ENCODE measurements at regions not wholly inside any gene's neighbourhood (a gene's known extent, or its start where the extent isn't known, plus 50 kb on each side); places are given as distances from the start of the nearest gene placed in this dataset.
"Not testable (repeated sequence)": the region's sequence is repeated elsewhere in the genome, so short reads cannot be mapped to it uniquely, and the experiment has no call there.

DNA sequence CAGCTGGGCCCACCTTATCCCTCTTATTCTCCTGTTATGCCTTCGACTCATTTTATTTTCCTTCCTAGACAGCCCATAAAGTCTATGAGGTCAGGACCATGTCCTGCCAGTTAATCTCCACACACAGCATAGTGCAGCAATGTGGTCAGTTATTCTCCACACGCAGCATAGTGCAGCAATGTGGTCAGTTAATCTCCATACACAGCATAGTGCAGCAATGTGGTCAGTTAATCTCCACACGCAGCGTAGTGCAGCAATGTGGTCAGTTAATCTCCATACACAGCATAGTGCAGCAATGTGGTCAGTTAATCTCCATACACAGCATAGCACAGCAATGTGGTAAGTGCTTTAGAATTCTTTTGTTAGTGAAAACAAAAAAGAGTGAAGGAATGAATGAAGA is 77.8 kb downstream of the TEX36 start:
- H3K9me3 Mint-ChIP-seq, result peaks cover 0 to 4% (median 0%) of the 10 kb centered on the region in 7 donors
- ATAC-seq (ENCODE audit: low read depth in 2 of 2), result no peak

DNA sequence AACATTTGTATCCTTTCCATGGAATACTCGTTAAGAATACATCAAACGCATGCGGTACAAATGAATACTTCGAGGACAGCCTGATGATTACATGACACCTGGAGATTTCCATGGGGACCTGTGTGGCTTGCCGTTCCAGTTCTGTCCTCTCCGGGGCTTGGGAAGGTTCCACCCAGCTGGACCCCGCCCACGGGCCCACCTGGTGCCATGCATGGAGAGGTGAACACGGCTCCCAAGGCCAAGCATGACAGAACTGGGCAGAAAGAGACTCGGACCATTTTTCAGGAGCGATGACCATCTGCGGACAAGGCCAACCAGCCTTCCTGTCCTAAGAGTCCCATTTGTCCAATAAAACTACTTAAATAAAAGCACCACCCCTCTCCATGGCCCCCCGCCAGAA is 80.1 kb downstream of the TEX36 start:
- Histone ChIP-seq H3K36me3 (ENCODE audit: control insufficient read depth, insufficient read depth, low read length) (no peaks in the 10 kb centered on the region), H3K27me3 (ENCODE audit: control insufficient read depth, insufficient read depth, low read length) (no peaks in the 10 kb centered on the region), H3K27ac (ENCODE audit: insufficient read depth, low read length, poor library complexity, severe bottlenecking) (no peak overlapping the region), H3K9me3 (ENCODE audit: control insufficient read depth in 2 of 2, low read length in 2 of 2) (no peaks in the 10 kb centered on the region), H3K4me3 (ENCODE audit: low read depth, low read length) (no peak overlapping the region), H3K4me1 (ENCODE audit: control insufficient read depth, insufficient read depth, low read length, poor library complexity, severe bottlenecking) (no peaks in the 10 kb centered on the region)
- Mint-ChIP-seq H3K4me3 (no peak overlapping the region), H3K36me3 (no peaks in the 10 kb centered on the region), H3K9me3 (peaks cover 0 to 9% (median 2%) of the 10 kb centered on the region in 7 donors), H3K4me1 (peaks cover 0 to 5% (median 2%) of the 10 kb centered on the region in 4 donors), H3K27me3 (no peaks in the 10 kb centered on the region), H3K27ac (no peak overlapping the region)
- DNase-seq (no peak), ATAC-seq (ENCODE audit: low read depth in 2 of 2) (no peak)

More for the DNA sequence above, 77.8 kb downstream of the TEX36 start:
- no peaks in the 10 kb centered on the region for H3K36me3 ChIP-seq (ENCODE audit: control insufficient read depth, insufficient read depth, low read length)
- Mint-ChIP-seq H3K4me1 (no peaks in the 10 kb centered on the region), H3K36me3 (no peaks in the 10 kb centered on the region), H3K27me3 (no peaks in the 10 kb centered on the region), H3K4me3 (no peak overlapping the region), H3K27ac (no peak overlapping the region)
- DNase-seq, result no peak
- no peak overlapping the region for H3K27ac ChIP-seq (ENCODE audit: insufficient read depth, low read length, poor library complexity, severe bottlenecking)
- H3K4me3 ChIP-seq (ENCODE audit: low read depth, low read length), result no peak overlapping the region
- no peaks in the 10 kb centered on the region for H3K4me1 ChIP-seq (ENCODE audit: control insufficient read depth, insufficient read depth, low read length, poor library complexity, severe bottlenecking)
- H3K27me3 ChIP-seq (ENCODE audit: control insufficient read depth, insufficient read depth, low read length), result no peaks in the 10 kb centered on the region
- no peaks in the 10 kb centered on the region for H3K9me3 ChIP-seq (ENCODE audit: control insufficient read depth in 2 of 2, low read length in 2 of 2)

DNA sequence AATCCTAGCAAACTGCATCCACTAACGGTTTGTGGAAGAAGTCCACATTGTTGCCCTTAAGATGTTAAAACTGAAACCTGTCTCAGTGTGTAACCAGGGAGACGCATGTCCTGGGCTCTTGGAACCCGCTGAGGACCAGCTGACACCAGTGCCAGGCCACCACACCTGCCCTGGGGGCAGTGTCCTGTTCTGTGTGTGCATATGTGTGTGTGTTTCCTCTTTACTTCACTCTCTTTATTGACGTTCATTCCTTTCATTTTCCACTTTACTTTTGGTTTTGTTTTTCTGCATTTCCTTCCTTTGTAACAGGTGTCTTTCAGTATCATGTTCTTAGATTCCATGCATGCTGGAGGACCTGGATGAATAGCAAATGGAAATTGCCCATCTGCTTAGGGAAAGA is 83.8 kb downstream of the TEX36 start:
- H3K27ac Mint-ChIP-seq, result no peak overlapping the region
- peaks cover 0 to 18% (median 4%) of the 10 kb centered on the region in 7 donors for H3K9me3 Mint-ChIP-seq
- no peak overlapping the region for H3K27ac ChIP-seq (ENCODE audit: insufficient read depth, low read length, poor library complexity, severe bottlenecking)
- H3K9me3 ChIP-seq (ENCODE audit: control insufficient read depth in 2 of 2, low read length in 2 of 2), result peaks cover 5 to 6% of the 10 kb centered on the region in 2 experiments
- H3K4me3 Mint-ChIP-seq, result no peak overlapping the region
- H3K36me3 ChIP-seq (ENCODE audit: control insufficient read depth, insufficient read depth, low read length), result no peaks in the 10 kb centered on the region
- H3K27me3 Mint-ChIP-seq, result no peaks in the 10 kb centered on the region
- no peaks in the 10 kb centered on the region for H3K27me3 ChIP-seq (ENCODE audit: control insufficient read depth, insufficient read depth, low read length)
- no peak overlapping the region for H3K4me3 ChIP-seq (ENCODE audit: low read depth, low read length)
- H3K4me1 Mint-ChIP-seq, result peaks cover 0 to 5% (median 2%) of the 10 kb centered on the region in 4 donors
- no peaks in the 10 kb centered on the region for H3K36me3 Mint-ChIP-seq
- H3K4me1 ChIP-seq (ENCODE audit: control insufficient read depth, insufficient read depth, low read length, poor library complexity, severe bottlenecking), result no peaks in the 10 kb centered on the region
- DNase-seq (peak in 1 of 3 donors; percentile 4), ATAC-seq (ENCODE audit: low read depth in 2 of 2) (no peak)

DNA sequence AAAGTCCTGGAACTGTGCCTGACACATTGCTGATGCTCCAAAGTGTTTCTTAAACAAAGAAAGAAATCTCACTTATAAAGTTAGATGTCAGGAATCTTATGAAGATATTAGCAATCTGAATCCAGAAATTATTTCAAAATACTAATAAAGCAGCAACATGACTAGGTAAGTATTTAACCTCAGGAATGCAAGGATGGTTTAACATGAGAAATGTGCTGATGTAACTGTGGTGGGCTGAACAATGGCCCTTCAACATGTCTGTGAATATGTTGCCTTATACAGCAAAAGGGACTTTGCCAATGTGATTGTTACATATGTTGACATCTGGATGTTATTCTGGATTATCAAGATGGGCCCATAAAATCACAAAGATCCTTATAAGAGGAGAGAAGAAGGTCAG is 87.1 kb downstream of the TEX36 start:
- Histone ChIP-seq H3K4me3 (ENCODE audit: low read depth, low read length) (no peak overlapping the region), H3K4me1 (ENCODE audit: control insufficient read depth, insufficient read depth, low read length, poor library complexity, severe bottlenecking) (no peaks in the 10 kb centered on the region), H3K27ac (ENCODE audit: insufficient read depth, low read length, poor library complexity, severe bottlenecking) (no peak overlapping the region), H3K27me3 (ENCODE audit: control insufficient read depth, insufficient read depth, low read length) (no peaks in the 10 kb centered on the region), H3K36me3 (ENCODE audit: control insufficient read depth, insufficient read depth, low read length) (no peaks in the 10 kb centered on the region), H3K9me3 (ENCODE audit: control insufficient read depth in 2 of 2, low read length in 2 of 2) (peaks cover 5 to 6% of the 10 kb centered on the region in 2 experiments)
- Mint-ChIP-seq H3K27ac (no peak overlapping the region), H3K4me1 (peaks cover 0 to 5% (median 2%) of the 10 kb centered on the region in 4 donors), H3K4me3 (no peak overlapping the region), H3K36me3 (no peaks in the 10 kb centered on the region), H3K9me3 (peaks cover 0 to 16% (median 4%) of the 10 kb centered on the region in 7 donors), H3K27me3 (no peaks in the 10 kb centered on the region)
- ATAC-seq (ENCODE audit: low read depth in 2 of 2) (no peak), DNase-seq (no peak)

DNA sequence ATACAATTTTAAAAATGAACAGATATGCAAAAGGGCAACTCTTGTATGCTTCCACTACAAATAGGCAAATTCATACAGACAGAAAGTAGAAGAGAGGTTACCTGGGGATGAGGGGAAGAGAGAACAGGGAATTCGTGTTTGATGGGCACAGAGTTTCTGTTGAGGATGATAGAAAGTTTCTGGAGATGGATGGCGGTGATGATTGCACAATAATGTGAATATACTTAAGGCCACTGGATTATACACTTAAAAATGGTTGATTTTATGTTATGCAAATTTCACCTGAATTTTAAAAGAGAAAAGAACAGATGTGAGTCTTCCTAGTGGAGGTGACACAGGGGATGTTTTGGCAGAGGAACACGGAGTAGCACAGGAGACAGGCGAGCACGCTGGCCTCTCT is 89.3 kb downstream of the TEX36 start:
- ATAC-seq (ENCODE audit: low read depth in 2 of 2) (no peak), DNase-seq (no peak)
- Histone ChIP-seq H3K9me3 (ENCODE audit: control insufficient read depth in 2 of 2, low read length in 2 of 2) (peaks cover 5 to 6% of the 10 kb centered on the region in 2 experiments), H3K27me3 (ENCODE audit: control insufficient read depth, insufficient read depth, low read length) (no peaks in the 10 kb centered on the region), H3K4me3 (ENCODE audit: low read depth, low read length) (no peak overlapping the region), H3K36me3 (ENCODE audit: control insufficient read depth, insufficient read depth, low read length) (no peaks in the 10 kb centered on the region), H3K27ac (ENCODE audit: insufficient read depth, low read length, poor library complexity, severe bottlenecking) (no peak overlapping the region), H3K4me1 (ENCODE audit: control insufficient read depth, insufficient read depth, low read length, poor library complexity, severe bottlenecking) (no peaks in the 10 kb centered on the region)
- H3K27me3 Mint-ChIP-seq, result no peaks in the 10 kb centered on the region
- peaks cover 0 to 16% (median 5%) of the 10 kb centered on the region in 7 donors for H3K9me3 Mint-ChIP-seq
- H3K36me3 Mint-ChIP-seq, result no peaks in the 10 kb centered on the region
- no peak overlapping the region for H3K4me3 Mint-ChIP-seq
- H3K27ac Mint-ChIP-seq, result no peak overlapping the region
- H3K4me1 Mint-ChIP-seq, result no peaks in the 10 kb centered on the region

DNA sequence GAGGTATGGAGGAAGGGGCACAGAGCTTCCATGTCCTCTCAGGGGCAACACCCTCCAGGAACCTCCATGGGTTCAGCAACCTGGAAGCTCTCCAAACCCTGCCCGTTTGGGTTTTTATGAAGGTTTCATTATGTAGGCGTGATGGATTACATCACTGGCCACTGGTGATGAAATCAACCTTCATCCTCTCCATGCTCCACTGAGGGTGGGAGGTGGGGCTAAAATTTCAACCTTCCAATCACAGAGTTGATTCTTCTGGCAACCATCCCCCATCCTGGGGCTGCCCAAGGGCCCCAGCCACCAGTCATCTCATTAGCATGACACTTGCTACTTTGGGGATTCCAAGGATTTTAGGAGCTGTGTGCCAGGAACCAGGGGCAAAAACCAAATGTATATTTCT is 90.1 kb downstream of the TEX36 start:
- Mint-ChIP-seq H3K27ac (no peak overlapping the region), H3K36me3 (no peaks in the 10 kb centered on the region), H3K9me3 (peaks cover 0 to 16% (median 5%) of the 10 kb centered on the region in 7 donors), H3K4me1 (no peaks in the 10 kb centered on the region), H3K27me3 (no peaks in the 10 kb centered on the region), H3K4me3 (no peak overlapping the region)
- Histone ChIP-seq H3K27me3 (ENCODE audit: control insufficient read depth, insufficient read depth, low read length) (no peaks in the 10 kb centered on the region), H3K36me3 (ENCODE audit: control insufficient read depth, insufficient read depth, low read length) (no peaks in the 10 kb centered on the region), H3K4me3 (ENCODE audit: low read depth, low read length) (no peak overlapping the region), H3K27ac (ENCODE audit: insufficient read depth, low read length, poor library complexity, severe bottlenecking) (no peak overlapping the region), H3K4me1 (ENCODE audit: control insufficient read depth, insufficient read depth, low read length, poor library complexity, severe bottlenecking) (no peaks in the 10 kb centered on the region), H3K9me3 (ENCODE audit: control insufficient read depth in 2 of 2, low read length in 2 of 2) (peaks cover 5 to 6% of the 10 kb centered on the region in 2 experiments)
- ATAC-seq (ENCODE audit: low read depth in 2 of 2), result no peak
- DNase-seq, result no peak

DNA sequence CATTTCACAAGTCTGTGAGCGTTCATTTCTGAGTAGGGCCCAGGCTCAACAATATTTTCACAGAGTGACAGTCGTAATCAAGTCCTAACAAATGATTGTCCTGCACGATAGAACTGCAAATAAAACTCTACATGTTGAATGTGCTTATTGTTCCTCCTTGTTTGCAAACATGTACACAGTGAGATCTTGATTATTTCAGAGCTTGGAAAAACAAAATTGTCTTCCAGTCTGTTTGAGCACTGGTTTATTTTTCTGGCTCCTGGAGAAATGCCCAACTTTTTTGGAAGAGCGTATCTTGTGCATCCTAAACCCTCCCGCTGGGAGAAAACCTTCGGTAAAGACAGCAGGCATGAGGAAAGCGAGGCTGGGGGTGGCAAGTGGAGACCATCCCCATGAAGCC is 91.1 kb downstream of the TEX36 start:
- Histone ChIP-seq H3K4me3 (ENCODE audit: low read depth, low read length) (no peak overlapping the region), H3K27me3 (ENCODE audit: control insufficient read depth, insufficient read depth, low read length) (no peaks in the 10 kb centered on the region), H3K27ac (ENCODE audit: insufficient read depth, low read length, poor library complexity, severe bottlenecking) (no peak overlapping the region), H3K4me1 (ENCODE audit: control insufficient read depth, insufficient read depth, low read length, poor library complexity, severe bottlenecking) (no peaks in the 10 kb centered on the region), H3K36me3 (ENCODE audit: control insufficient read depth, insufficient read depth, low read length) (no peaks in the 10 kb centered on the region), H3K9me3 (ENCODE audit: control insufficient read depth in 2 of 2, low read length in 2 of 2) (peaks cover 5 to 6% of the 10 kb centered on the region in 2 experiments)
- ATAC-seq (ENCODE audit: low read depth in 2 of 2), result no peak
- H3K4me1 Mint-ChIP-seq, result no peaks in the 10 kb centered on the region
- no peak for DNase-seq
- no peak overlapping the region for H3K27ac Mint-ChIP-seq
- peaks cover 0 to 16% (median 4%) of the 10 kb centered on the region in 7 donors for H3K9me3 Mint-ChIP-seq
- no peaks in the 10 kb centered on the region for H3K27me3 Mint-ChIP-seq
- H3K36me3 Mint-ChIP-seq, result no peaks in the 10 kb centered on the region
- no peak overlapping the region for H3K4me3 Mint-ChIP-seq

DNA sequence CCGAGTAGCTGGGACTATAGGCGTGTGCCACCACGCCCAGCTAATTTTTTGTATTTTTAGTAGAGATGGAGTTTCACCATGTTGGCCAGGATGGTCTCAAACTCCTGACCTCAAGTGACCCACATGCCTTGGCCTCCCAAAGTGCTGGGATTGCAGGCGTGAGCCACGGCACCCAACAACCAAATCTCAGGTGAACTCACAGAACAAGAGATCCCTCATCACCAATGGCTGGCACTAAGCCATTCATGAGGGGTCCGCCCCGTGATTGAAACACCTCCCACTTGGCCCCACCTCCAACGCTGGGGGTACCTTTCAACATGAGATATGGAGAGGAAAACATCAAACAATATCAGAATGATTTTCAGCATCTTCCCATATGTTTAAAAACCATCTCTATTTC is 94.2 kb downstream of the TEX36 start:
- not testable (repeated sequence) for H3K27ac ChIP-seq (ENCODE audit: insufficient read depth, low read length, poor library complexity, severe bottlenecking); H3K36me3 Mint-ChIP-seq; H3K4me1 ChIP-seq (ENCODE audit: control insufficient read depth, insufficient read depth, low read length, poor library complexity, severe bottlenecking); H3K4me1 Mint-ChIP-seq; H3K27me3 ChIP-seq (ENCODE audit: control insufficient read depth, insufficient read depth, low read length); DNase-seq; H3K27ac Mint-ChIP-seq; H3K4me3 ChIP-seq (ENCODE audit: low read depth, low read length); H3K36me3 ChIP-seq (ENCODE audit: control insufficient read depth, insufficient read depth, low read length); H3K27me3 Mint-ChIP-seq; H3K4me3 Mint-ChIP-seq; H3K9me3 ChIP-seq (ENCODE audit: control insufficient read depth in 2 of 2, low read length in 2 of 2); H3K9me3 Mint-ChIP-seq; ATAC-seq (ENCODE audit: low read depth in 2 of 2)
